Breast epithelium (tissue), 4 donors: ENCODE measurements at regions not wholly inside any gene's neighbourhood (a gene's known extent, or its start where the extent isn't known, plus 50 kb on each side); places are given as distances from the start of the nearest gene placed in this dataset.

Experiments
- DNase-seq, 2 donors: peaks; one replicate each; pipeline ENCODE4 v3.0.0-alpha.2; 2019; ENCODE audit warnings: low spot score in 2 of 2
- H3K27ac ChIP-seq, 2 donors: fragments of 200-600 bp; sonication (generic) in 1 of 2; one replicate each; pipeline ENCODE4 v1.5.1; 2016 to 2019; ENCODE audit warnings: mild to moderate bottlenecking in 1 of 2
- H3K27me3 ChIP-seq, 2 donors: fragments of 200-600 bp; sonication (generic) in 1 of 2; one replicate each; pipeline versions ENCODE4 v1.5.1 to v1.6.0; 2017 to 2019; ENCODE audit warnings: control low read depth in 1 of 2, mild to moderate bottlenecking in 1 of 2
- H3K36me3 ChIP-seq: fragments of 200-600 bp; one replicate; pipeline ENCODE4 v1.5.1; 2019
- H3K4me1 ChIP-seq, 2 donors: fragments of 200-600 bp; sonication (generic); one replicate each; pipeline ENCODE4 v1.5.1; 2016 to 2019; ENCODE audit warnings: control low read depth in 1 of 2
- H3K4me3 ChIP-seq, 3 donors: fragments of 200-600 bp; sonication (generic); 1 replicate in 2 of 3; 2 replicates in 1 of 3; pipeline ENCODE4 v1.5.1; 2016 to 2019; ENCODE audit warnings: mild to moderate bottlenecking in 3 of 3, moderate library complexity in 2 of 3
- H3K9me3 ChIP-seq, 2 donors: fragments of 200-600 bp; sonication (generic) in 1 of 2; one replicate each; pipeline ENCODE4 v1.5.1; 2016 to 2019; ENCODE audit warnings: control low read depth in 1 of 2
- CTCF ChIP-seq, 3 donors: fragments of 450-650 bp; IDR thresholded peaks; one replicate each; pipeline ENCODE4 v1.5.1; 2016 to 2017; ENCODE audit warnings: antibody characterized with exemption in 3 of 3, mild to moderate bottlenecking in 3 of 3, moderate library complexity in 3 of 3
- POLR2A ChIP-seq: fragments of 450-650 bp; IDR thresholded peaks from one replicate; pipeline ENCODE4 v1.6.1; 2016; ENCODE audit warnings: antibody characterized with exemption, mild to moderate bottlenecking, moderate library complexity
- POLR2AphosphoS5 ChIP-seq, 3 donors: sonication (generic); formaldehyde crosslinking; IDR thresholded peaks; one replicate each; pipeline ENCODE4 v1.6.1; 2017; ENCODE audit warnings: antibody characterized with exemption in 3 of 3
- intact Hi-C: fragments of 100-400 bp; cut with DNase I; formaldehyde crosslinking; loops from one replicate; pipeline ENCODE4 v1.15.1; 2023; ENCODE audit warnings: low total_unique reads

DNA sequence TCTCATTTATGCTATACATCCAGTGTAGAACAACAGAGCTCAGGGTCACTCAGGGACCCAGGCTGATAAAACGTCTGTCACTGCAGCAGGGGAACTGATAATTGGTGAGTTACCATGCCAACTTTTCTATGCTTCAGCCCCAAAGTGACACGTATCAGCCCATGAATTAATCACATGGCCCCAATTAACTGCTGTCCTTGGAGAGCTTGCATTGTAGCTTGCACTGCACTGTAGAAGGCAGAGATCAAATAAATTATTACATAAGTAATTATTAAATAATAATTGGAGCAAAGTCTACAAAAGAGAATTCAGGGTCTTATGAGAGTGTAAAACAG is 144.6 kb downstream of the SUDS3 start:
- Histone ChIP-seq H3K36me3 (no peaks in the 10 kb centered on the region), H3K27me3 (no peaks in the 10 kb centered on the region), H3K27ac (no peak overlapping the region), H3K4me3 (no peak overlapping the region), H3K9me3 (no peaks in the 10 kb centered on the region), H3K4me1 (no peaks in the 10 kb centered on the region)
- TF ChIP-seq CTCF (IDR thresholded peaks at IDR 0.05) = no peak
- intact Hi-C loops = no loop called here
- no peak for DNase-seq

DNA sequence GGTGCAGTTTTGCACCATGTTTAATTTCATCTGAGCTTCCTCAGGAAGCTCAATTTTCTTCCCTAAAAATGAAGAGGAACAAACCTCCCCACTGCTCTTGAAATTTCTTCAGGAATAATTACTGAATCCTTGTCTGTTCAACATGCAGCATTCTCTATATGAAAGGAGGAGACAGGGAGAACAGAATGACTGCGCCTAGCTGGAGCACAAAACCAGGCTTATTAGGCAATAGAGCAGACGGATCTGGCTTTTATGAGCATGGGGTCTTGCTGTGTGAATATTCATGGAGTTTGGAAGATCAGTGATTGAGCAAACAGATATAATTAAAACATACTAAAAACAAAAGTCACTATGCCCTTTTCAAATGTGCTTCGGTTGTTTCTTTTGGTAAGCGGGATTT is 148.1 kb downstream of the SUDS3 start:
- H3K36me3 ChIP-seq = no peaks in the 10 kb centered on the region
- no peak overlapping the region for H3K27ac ChIP-seq
- H3K9me3 ChIP-seq = no peaks in the 10 kb centered on the region
- intact Hi-C loops = no loop called here
- no peaks in the 10 kb centered on the region for H3K27me3 ChIP-seq
- H3K4me1 ChIP-seq = no peaks in the 10 kb centered on the region
- no peak overlapping the region for H3K4me3 ChIP-seq
- no peak for DNase-seq
- TF ChIP-seq POLR2A = no peak
- TF ChIP-seq CTCF (IDR thresholded peaks at IDR 0.05) = no peak
- TF ChIP-seq POLR2AphosphoS5 (IDR thresholded peaks at IDR 0.05) = no peak

- Histone ChIP-seq H3K4me1 (no peaks in the 10 kb centered on the region), H3K9me3 (no peaks in the 10 kb centered on the region), H3K36me3 (no peaks in the 10 kb centered on the region), H3K4me3 (no peak overlapping the region), H3K27me3 (no peaks in the 10 kb centered on the region), H3K27ac (no peak overlapping the region)
- TF ChIP-seq CTCF (IDR thresholded peaks at IDR 0.05) (no peak), POLR2AphosphoS5 (IDR thresholded peaks at IDR 0.05) (no peak)
- intact Hi-C loops = no loop called here
- no peak for DNase-seq
Observed at GRCh38 chr12:118525216-118525615, 148.9 kb downstream of the SUDS3 start.

- no peaks in the 10 kb centered on the region for H3K9me3 ChIP-seq
- no peak overlapping the region for H3K27ac ChIP-seq
- no peak for TF ChIP-seq POLR2AphosphoS5 (IDR thresholded peaks at IDR 0.05)
- intact Hi-C loops = no loop called here
- H3K4me1 ChIP-seq = no peaks in the 10 kb centered on the region
- no peaks in the 10 kb centered on the region for H3K36me3 ChIP-seq
- no peak for DNase-seq
- no peaks in the 10 kb centered on the region for H3K27me3 ChIP-seq
- H3K4me3 ChIP-seq = no peak overlapping the region
Observed at GRCh38 chr12:118526255-118527095, 150.1 kb downstream of the SUDS3 start.

DNA sequence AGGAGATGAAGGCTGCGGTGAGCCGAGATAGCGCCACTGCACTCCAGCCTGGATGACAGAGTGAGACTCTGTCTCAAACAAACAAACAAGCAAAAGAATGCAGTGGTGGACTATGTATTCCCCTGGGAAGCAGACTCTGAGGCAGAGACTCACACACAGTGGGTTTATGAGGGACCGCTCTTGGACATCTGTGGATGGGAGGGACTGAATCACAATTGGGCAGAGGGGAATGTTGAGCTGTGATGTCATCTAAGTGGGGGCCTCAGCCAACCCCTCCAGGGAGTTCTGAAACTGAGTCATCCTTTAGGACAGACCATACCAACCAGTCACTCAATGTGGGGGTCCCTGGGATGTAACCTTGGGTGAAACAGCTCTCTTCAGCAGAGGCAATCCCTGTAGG is 151.0 kb downstream of the SUDS3 start:
- no peaks in the 10 kb centered on the region for H3K9me3 ChIP-seq

More for the DNA sequence above, 151.0 kb downstream of the SUDS3 start:
- no peak overlapping the region for H3K27ac ChIP-seq
- H3K4me1 ChIP-seq = no peaks in the 10 kb centered on the region
- intact Hi-C loops = no loop called here
- TF ChIP-seq POLR2A = no peak
- TF ChIP-seq CTCF (IDR thresholded peaks at IDR 0.05) = no peak
- H3K27me3 ChIP-seq = no peaks in the 10 kb centered on the region
- H3K4me3 ChIP-seq = no peak overlapping the region
- no peaks in the 10 kb centered on the region for H3K36me3 ChIP-seq
- DNase-seq = no peak
